OCI-LY7 (cell line): ENCODE measurements at regions not wholly inside any gene's neighbourhood (a gene's known extent, or its start where the extent isn't known, plus 50 kb on each side); places are given as distances from the start of the nearest gene placed in this dataset.

ENCODE experiments used
- BruUV-seq: library from RNA; stranded (reverse); fragments of 400-500 nt; replicated peaks from 2 replicates; lab custom pipeline; 2021; lab: Mats Ljungman, UMichigan
- CTCF ChIA-PET: fragments of 300-600 bp; sonication (Branson Sonifier 250); formaldehyde crosslinking; loops from one replicate; lab custom pipeline; 2022; ENCODE audit warnings: antibody characterized with exemption; ENCODE audit not compliant: unreplicated experiment; lab: Charles Lee
- POLR2A ChIA-PET: fragments of 300-600 bp; sonication (Branson Sonifier 250); formaldehyde crosslinking; loops from one replicate; lab custom pipeline; 2022; ENCODE audit warnings: antibody characterized with exemption; lab: Charles Lee
- DNase-seq: peaks from one replicate; pipeline ENCODE4 v3.0.0-alpha.2; 2015; ENCODE audit warnings: low spot score
- H2AFZ ChIP-seq: fragments of 200-600 bp; sonication (generic), shearing (Covaris generic); 2 replicates; pipeline ENCODE4 v1.6.1; 2014; ENCODE audit warnings: mild to moderate bottlenecking, antibody characterized with exemption, low read length, moderate library complexity
- H3K27ac ChIP-seq: fragments of 200-600 bp; sonication (generic); 2 replicates; pipeline ENCODE4 v1.5.1; 2014; ENCODE audit warnings: mixed run types, low read depth, mild to moderate bottlenecking, moderate library complexity, low read length, inconsistent platforms; ENCODE audit not compliant: poor library complexity, severe bottlenecking
- H3K36me3 ChIP-seq: fragments of 200-600 bp; sonication (generic); 2 replicates; pipeline ENCODE4 v1.6.1; 2014; ENCODE audit warnings: mild to moderate bottlenecking, antibody characterized with exemption, low read length, moderate library complexity, mixed read lengths; ENCODE audit not compliant: insufficient read depth
- H3K4me1 ChIP-seq: fragments of 200-600 bp; sonication (generic); 2 replicates; pipeline ENCODE4 v1.5.1; 2014; ENCODE audit warnings: mild to moderate bottlenecking, low read length; ENCODE audit not compliant: insufficient read depth, poor library complexity, severe bottlenecking
- H3K4me2 ChIP-seq: fragments of 200-600 bp; sonication (generic); 2 replicates; pipeline ENCODE4 v1.6.1; 2014; ENCODE audit warnings: mild to moderate bottlenecking, low read length
- H3K4me3 ChIP-seq: fragments of 200-600 bp; sonication (generic); 2 replicates; pipeline ENCODE4 v1.5.1; 2014; ENCODE audit warnings: mild to moderate bottlenecking, low read depth, low read length; ENCODE audit not compliant: poor library complexity, severe bottlenecking
- H3K79me2 ChIP-seq: fragments of 200-600 bp; sonication (generic); 2 replicates; pipeline ENCODE4 v1.6.1; 2016; ENCODE audit warnings: low read depth, mild to moderate bottlenecking, low read length, moderate library complexity, mixed read lengths; ENCODE audit not compliant: insufficient read depth
- H3K9me2 ChIP-seq: fragments of 200-600 bp; sonication (generic); 2 replicates; pipeline ENCODE4 v1.6.1; 2016; ENCODE audit warnings: mild to moderate bottlenecking, low read length, mixed read lengths; ENCODE audit not compliant: insufficient read depth
- H3K9me3 ChIP-seq: fragments of 200-600 bp; sonication (generic); 2 replicates; pipeline ENCODE4 v1.6.1; 2014; ENCODE audit warnings: mild to moderate bottlenecking, mixed run types, low read length, mixed read lengths
- H4K20me1 ChIP-seq: fragments of 200-600 bp; sonication (generic); 2 replicates; pipeline ENCODE4 v1.6.1; 2014; ENCODE audit warnings: mild to moderate bottlenecking, antibody characterized with exemption, low read length, moderate library complexity, mixed read lengths; ENCODE audit not compliant: insufficient read depth
- EZH2phosphoT487 ChIP-seq: fragments of 200-600 bp; sonication (generic); IDR thresholded peaks from 2 replicates; pipeline ENCODE4 v1.6.1; 2018; ENCODE audit warnings: low read depth, borderline replicate concordance, mild to moderate bottlenecking, mixed run types, antibody characterized with exemption, low read length, moderate library complexity, mixed read lengths
- intact Hi-C: fragments of 100-400 bp; cut with micrococcal nuclease; formaldehyde crosslinking; loops from one replicate; pipeline ENCODE4 v1.10.0; 2022; ENCODE audit not compliant: unreplicated experiment
- TF ChIP-seq, protein P1 (sequence below): fragments of 200-600 bp; sonication (generic); conservative IDR thresholded peaks from 2 replicates; pipeline ENCODE4 v1.5.1; 2014; ENCODE audit warnings: mild to moderate bottlenecking, antibody characterized with exemption, low read length, moderate library complexity, mixed read lengths

- no TSS peak for BruUV-seq
- DNase-seq: no peak
- Histone ChIP-seq H3K4me1 (no peaks in the 10 kb centered on the region), H3K9me2 (no peaks in the 10 kb centered on the region), H3K36me3 (no peaks in the 10 kb centered on the region), H3K4me3 (no peak overlapping the region), H3K27ac (no peak overlapping the region), H2AFZ (no peak overlapping the region), H4K20me1 (no peaks in the 10 kb centered on the region), H3K79me2 (no peaks in the 10 kb centered on the region), H3K4me2 (no peak overlapping the region), H3K9me3 (no peaks in the 10 kb centered on the region)
- ChIA-PET POLR2A (interaction anchor here (0.6 kb wide), 1 partner anchor 1354 kb away, joined by 4 read pairs; no protein-coding TSS in a partner anchor), CTCF (no interaction called here)
- intact Hi-C loops: no loop called here
- TF ChIP-seq, protein P1, sequence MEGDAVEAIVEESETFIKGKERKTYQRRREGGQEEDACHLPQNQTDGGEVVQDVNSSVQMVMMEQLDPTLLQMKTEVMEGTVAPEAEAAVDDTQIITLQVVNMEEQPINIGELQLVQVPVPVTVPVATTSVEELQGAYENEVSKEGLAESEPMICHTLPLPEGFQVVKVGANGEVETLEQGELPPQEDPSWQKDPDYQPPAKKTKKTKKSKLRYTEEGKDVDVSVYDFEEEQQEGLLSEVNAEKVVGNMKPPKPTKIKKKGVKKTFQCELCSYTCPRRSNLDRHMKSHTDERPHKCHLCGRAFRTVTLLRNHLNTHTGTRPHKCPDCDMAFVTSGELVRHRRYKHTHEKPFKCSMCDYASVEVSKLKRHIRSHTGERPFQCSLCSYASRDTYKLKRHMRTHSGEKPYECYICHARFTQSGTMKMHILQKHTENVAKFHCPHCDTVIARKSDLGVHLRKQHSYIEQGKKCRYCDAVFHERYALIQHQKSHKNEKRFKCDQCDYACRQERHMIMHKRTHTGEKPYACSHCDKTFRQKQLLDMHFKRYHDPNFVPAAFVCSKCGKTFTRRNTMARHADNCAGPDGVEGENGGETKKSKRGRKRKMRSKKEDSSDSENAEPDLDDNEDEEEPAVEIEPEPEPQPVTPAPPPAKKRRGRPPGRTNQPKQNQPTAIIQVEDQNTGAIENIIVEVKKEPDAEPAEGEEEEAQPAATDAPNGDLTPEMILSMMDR: no peak
- no peak for TF ChIP-seq EZH2phosphoT487
Observed at GRCh38 chr2:147636238-147636882, 208.5 kb upstream of the ACVR2A start.

GRCh38 chr2:147634826-147635225 lies 210.0 kb upstream of the ACVR2A start:
- H3K9me2 ChIP-seq: no peaks in the 10 kb centered on the region
- H2AFZ ChIP-seq: no peak overlapping the region
- TF ChIP-seq, protein P1: no peak
- no peak for TF ChIP-seq EZH2phosphoT487
- no peaks in the 10 kb centered on the region for H3K9me3 ChIP-seq
- POLR2A ChIA-PET: no interaction called here
- H3K4me3 ChIP-seq: no peak overlapping the region
- no peaks in the 10 kb centered on the region for H3K4me1 ChIP-seq
- CTCF ChIA-PET: no interaction called here
- no peak overlapping the region for H3K27ac ChIP-seq
- no peaks in the 10 kb centered on the region for H4K20me1 ChIP-seq
- DNase-seq: no peak
- no peak overlapping the region for H3K4me2 ChIP-seq
- intact Hi-C loops: no loop called here
- no peaks in the 10 kb centered on the region for H3K79me2 ChIP-seq
- no TSS peak for BruUV-seq
- no peaks in the 10 kb centered on the region for H3K36me3 ChIP-seq

GRCh38 chr2:147632198-147632597 lies 212.6 kb upstream of the ACVR2A start:
- no TSS peak for BruUV-seq
- H2AFZ ChIP-seq: no peak overlapping the region
- POLR2A ChIA-PET: no interaction called here
- no peaks in the 10 kb centered on the region for H3K9me2 ChIP-seq
- no peaks in the 10 kb centered on the region for H3K36me3 ChIP-seq
- H3K27ac ChIP-seq: no peak overlapping the region
- no peak overlapping the region for H3K4me2 ChIP-seq
- no peaks in the 10 kb centered on the region for H4K20me1 ChIP-seq
- H3K4me1 ChIP-seq: no peaks in the 10 kb centered on the region
- TF ChIP-seq, protein P1: no peak
- no peak for TF ChIP-seq EZH2phosphoT487
- intact Hi-C loops: no loop called here
- H3K79me2 ChIP-seq: no peaks in the 10 kb centered on the region
- H3K9me3 ChIP-seq: no peaks in the 10 kb centered on the region
- CTCF ChIA-PET: no interaction called here
- no peak for DNase-seq
- no peak overlapping the region for H3K4me3 ChIP-seq
